GM18951 (cell line): ENCODE measurements at regions not wholly inside any gene's neighbourhood (a gene's known extent, or its start where the extent isn't known, plus 50 kb on each side); places are given as distances from the start of the nearest gene placed in this dataset.

Source experiments
- POLR2A ChIP-seq: IDR thresholded peaks from 4 replicates; pipeline ENCODE4 v1.6.1; 2011; ENCODE audit warnings: mild to moderate bottlenecking; ENCODE audit not compliant: insufficient read length, insufficient read depth; ENCODE audit errors: extremely low read depth
- in situ Hi-C: fragments of 300-500 bp; cut with MboI; formaldehyde crosslinking; loops from one replicate; pipeline ENCODE4 v1.12.0; 2022; ENCODE audit warnings: low sequenced_read_pairs, mixed read lengths, inconsistent platforms; ENCODE audit not compliant: unreplicated experiment

DNA sequence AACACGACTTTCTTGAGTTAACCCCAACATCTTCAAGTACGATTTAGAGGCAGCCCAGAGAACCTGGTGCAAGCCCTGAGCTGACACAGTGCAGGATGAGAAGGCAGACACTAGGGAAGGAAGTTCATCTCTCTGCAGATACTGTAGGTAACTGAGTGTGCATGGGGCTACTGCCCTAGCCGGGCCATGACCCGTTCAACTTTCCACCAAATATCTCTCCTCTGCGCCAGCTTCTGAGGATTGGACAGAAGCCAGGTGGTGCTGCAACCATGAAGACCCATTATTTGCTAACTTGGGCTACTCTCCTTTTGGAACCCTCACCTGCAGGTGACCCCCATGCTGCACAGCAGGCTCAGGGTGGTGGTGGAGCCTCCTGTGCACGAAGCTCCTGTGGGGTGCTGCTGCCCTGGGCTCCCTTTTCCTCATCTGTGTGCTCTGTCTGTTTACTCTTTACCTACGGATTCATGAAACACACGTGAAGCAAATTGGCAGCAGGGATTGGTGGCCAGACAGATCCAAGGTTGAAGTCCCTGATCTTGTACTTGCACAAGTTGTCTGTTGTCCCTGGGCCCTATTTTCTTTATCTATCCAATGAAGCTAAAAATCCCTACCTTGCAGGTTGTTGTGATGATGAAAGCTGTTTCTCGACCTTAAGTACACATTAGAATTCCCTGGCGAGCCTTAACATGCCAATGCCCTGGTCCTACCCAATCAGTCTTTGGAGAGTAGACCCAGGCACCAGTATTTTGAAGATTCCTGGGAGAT is 227.8 kb downstream of the LACC1 start:
- in situ Hi-C loops: no loop called here
- no peak for TF ChIP-seq POLR2A

DNA sequence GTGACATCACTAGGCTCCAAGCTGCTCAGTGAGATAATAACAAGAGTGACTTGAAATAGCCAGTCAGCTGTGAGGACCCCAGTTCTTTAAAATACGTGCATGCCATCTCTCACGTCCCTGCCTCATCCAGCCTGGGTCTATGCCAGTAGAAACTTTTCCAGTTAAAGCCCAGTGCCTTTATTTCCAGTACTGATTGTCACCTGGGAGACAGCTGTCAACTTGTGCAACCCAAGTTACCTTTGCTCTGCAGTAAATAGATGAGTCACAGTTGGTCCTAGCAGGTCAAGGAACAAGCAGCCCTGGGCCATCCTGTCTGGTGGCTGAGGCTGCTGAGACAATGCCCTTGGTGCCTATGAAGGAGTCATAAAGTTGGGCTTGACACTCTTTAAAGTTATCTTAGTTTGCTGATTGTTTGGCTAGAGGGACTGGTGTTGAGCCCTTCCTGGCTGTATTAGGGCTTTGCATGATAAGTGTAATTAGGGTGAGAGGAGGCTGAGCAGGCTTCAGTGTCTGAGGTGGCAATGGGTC is 228.7 kb downstream of the LACC1 start:
- TF ChIP-seq POLR2A: no peak
- in situ Hi-C loops: no loop called here

DNA sequence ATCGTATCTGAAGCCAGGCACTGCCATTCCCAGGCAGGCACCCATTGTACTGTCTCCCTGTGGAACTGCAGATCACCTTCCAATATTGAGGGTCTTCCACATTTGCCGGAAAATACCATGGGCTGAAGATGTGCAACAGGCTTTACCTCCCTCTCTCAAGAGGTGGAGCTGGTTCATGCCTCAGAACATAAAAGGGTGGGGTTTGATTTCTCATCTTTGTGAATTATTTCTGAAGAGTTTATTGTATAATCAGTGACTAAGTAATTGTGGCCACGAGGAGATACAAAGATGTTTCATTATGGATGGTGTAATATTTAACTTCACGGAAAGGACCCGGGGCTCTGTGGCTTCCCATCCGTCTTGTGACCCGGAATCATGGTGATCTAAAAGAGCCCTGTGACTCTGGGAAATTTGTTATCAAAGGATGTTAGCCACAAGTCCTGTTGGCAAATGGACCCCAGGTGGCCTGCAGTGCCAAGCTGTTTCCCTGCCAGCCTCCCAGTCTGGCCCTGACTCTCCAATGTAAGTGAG is 230.5 kb downstream of the LACC1 start:
- no peak for TF ChIP-seq POLR2A
- in situ Hi-C loops: no loop called here

DNA sequence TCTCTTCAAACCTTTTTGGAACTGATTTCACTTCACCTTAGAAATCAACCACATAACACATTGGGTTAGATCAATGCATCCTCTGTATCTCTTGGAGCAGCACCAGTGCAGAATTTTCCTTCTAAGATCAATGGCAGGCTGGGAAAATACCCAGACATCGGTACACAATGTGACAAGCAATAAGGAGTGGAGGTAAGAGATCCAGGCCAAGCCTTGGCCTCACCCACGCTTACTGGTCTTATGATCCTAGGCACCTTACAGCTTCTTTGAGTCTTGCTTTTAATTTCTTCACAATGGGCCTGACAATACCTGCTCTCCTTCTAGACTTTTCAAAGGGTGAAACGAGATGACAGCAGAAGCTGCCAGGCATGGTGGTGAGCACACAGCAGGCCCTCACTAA is 232.0 kb downstream of the LACC1 start:
- TF ChIP-seq POLR2A: no peak
- in situ Hi-C loops: no loop called here

DNA sequence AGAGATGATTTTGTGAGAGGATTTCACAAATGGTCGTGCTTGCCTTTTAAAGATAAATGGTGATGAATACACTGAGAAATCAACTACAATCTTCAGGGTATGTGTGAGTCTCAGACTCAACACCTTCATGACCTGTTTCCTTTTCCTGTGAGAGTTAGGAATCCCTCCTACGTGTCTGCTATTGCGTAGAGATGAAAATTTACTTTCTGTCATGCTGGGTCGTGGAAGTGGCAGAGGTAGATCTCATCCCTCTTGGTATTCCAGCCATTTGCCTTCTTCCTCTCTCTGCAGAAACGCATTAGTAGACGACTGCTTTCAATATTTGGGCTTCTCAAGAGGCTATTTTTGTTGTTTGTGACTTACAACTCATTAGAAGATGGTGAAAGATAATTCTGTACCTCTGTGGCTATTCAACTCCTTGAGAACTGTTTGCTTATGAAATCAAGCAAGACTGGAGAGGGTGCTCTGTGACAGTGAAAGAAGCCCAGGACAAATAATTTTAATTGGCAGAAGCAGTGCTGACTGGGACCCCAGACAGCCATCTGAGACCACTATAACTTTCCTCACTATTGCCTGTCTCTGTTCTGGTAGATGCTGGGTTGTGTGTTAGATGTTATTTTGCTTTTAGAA is 233.1 kb downstream of the LACC1 start:
- TF ChIP-seq POLR2A: no peak
- in situ Hi-C loops: no loop called here

DNA sequence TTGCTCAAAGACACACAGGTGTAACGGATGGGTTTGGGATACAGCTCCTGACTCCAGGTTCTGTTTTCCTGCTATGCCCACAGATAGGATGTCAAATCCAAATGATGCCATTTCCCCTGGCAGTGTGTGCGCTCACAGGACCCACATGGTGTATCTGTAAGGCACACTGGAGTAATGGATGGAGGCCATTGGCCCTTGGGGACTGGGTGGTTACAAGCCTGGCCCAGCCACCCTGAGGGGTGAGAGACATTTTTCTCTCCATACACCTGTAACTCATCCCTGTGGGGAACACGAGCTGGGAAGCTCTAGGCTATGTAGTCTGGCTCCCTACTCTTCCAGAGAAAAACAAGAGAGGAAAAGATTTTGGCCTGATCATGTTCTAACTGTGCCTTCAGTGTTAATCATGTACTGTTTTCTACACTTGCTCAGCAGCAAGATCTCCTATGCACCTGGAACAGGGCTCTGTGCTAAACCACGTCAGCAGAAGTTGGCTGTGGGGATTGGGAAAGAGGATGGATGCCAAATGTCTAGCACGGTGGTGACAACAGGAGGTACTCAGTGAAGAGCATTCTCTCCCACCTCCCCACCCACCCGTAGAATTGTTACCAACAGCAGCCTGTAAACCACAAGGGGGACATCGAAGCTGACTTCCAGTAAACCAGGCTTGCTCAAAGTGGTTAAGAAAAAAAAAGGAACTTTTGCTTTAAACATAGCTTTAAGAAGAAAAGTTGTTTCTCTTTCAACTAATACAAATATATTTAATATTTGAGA is 237.0 kb downstream of the LACC1 start:
- no peak for TF ChIP-seq POLR2A
- in situ Hi-C loops: no loop called here

DNA sequence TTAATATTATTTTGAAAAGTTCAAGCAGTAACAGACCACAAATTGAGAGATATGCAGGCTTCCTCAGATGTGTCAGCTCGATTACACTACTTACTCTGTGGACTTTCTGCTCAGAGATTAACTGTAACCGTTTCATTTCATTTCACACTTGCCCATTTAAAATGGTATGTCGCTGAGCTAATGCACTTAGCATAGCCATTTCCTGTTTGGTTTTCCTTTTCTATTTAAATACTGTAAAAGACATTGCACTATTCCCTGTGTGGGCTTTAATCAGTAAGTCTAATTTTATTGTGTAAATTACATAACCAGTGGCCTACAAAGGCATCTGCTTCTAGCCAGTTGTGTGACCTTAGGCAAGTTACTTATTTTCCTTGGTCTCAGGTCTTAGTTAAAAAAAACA is 237.6 kb downstream of the LACC1 start:
- in situ Hi-C loops: no loop called here
- no peak for TF ChIP-seq POLR2A

DNA sequence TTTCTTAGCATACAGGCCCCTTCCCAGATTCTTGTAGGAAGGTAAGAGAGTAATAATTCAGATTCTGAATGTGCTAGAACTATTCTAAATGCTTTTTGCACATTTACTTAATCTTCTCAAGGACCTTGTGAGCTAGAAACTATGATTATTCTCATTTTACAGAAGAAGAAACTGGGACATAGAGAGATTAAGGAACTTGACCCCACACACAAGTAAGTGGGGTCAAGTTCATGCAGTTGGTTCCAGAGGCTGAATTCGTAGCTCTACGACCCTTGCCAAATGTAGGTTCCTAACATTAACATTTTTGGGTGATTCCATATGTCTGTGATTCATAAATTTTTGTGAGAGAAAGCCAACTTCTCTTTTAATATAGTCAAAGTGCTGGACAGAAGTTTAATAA is 238.1 kb downstream of the LACC1 start:
- in situ Hi-C loops: no loop called here

DNA sequence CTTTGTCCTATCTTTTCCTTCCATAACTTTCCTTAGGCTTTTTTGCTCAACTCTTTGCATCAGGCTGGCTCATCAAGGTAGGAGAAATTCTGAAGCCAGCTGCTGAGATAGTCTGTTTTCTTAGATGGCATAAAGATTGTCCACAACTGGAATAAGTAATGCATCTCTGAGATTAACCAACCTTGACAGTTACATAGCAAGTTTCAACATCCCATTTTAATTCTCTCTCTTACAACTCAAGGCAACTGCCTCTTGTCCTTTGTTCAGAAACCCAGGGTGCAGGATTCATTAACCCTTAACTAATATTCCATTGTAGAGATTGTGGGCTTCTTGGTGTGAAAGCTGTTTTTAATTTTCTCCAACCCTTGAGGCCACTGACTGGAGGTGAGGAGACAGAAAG is 239.2 kb downstream of the LACC1 start:
- in situ Hi-C loops: no loop called here

More for the DNA sequence above, 238.1 kb downstream of the LACC1 start:
- no peak for TF ChIP-seq POLR2A

DNA sequence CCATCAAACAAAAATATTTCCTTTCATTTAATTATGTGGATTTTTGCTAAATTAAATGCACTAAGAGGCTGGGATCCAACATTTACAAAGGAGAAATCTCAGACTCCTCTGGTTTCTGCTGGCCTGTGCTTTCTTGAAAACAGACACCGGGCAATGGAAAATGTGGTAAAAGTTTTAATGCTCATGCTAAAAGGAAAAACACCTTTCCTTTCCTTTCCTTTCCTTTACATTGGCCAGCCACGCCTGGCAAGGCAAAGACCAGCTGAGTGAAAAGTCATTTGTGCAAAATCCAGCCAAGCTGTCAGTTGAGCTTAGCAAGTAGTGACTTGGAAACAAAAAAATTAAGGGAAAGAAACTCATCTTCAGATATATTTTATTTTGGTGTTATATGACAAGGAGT is 240.3 kb downstream of the LACC1 start:
- TF ChIP-seq POLR2A: no peak
- in situ Hi-C loops: no loop called here

More for the DNA sequence above, 239.2 kb downstream of the LACC1 start:
- TF ChIP-seq POLR2A: no peak

DNA sequence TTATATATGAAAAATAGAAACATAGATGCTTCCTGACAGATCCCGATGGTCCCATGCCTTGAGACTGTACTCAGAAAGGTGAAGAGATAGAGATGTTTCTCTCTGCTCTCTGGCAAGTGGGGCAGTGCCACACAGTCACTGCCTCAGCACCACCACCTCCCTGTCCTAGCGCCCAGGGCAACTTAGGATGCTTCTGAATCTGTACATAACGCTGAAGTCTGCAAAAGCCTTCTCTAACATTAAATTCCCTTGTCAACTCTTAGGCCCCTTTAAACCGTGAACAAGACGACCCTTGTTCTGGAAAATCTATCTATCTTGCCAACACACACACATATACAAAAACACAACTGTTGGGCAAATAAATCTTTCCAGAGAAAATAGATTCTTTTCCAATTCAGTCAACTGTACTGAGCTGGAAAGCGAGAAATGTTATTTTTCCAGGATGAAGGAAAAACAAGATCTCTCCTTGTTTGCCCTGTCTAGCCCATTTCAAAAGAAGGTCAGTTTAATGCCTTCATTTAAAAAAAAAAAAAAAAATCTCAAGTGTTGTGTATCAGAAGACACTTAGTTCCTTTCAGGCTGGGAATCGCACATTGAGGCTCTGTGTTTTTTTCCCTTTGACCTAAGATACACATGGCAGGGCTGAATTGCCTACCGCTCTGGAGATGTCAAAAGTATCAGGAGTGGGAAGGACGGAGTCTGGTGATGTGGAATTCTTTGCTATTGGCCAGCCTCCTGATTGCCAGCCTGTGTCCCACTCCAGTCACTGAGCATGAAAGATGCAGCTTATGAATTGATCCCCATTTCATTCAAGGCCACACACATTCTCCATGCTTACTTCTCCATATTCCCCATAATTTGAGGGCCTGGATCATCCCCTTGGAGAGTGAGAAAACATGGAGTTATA is 241.4 kb downstream of the LACC1 start:
- in situ Hi-C loops: no loop called here
- TF ChIP-seq POLR2A: no peak

DNA sequence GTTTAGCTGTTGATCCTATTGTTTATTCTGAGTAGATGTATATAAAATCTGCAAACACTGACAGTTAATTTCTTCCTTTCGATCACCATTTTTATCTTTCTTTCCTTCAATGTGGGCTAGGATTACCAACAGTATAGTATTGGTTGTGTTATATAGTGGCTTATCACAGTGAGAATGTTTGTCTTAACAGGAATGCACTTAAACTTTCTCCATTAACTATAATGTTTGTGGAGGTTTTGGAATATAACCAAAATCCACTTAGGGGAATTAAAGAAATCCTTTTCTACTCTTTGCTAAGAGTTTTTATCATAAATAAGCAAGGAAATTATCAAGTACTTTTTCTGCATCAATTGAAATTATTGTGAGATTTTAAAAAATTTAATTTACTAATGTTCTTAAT is 244.6 kb downstream of the LACC1 start:
- in situ Hi-C loops: no loop called here
- no peak for TF ChIP-seq POLR2A

DNA sequence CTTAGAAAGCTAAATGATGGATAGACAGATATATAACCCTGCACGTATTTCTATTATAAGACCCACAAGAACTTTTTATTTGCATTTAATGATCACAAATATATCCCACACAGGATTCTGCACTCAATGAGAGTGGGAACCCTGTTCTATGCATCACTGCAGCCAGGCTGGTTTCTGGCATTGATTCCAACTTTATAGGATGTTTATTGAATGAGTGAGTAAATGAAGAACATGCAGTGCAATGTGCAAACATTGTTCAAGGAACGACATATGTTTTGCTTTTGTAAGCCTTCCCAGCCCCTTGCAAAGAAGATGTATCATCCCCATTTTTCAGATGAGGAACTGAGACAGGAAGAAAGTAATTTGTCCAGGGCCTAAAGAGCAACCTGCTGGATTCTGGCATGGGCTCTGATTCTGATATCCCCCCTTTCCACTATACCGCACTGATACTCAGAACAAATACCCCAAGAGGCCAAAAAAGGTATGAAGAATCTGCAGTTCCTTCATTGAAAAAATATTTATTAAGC is 246.3 kb downstream of the LACC1 start:
- in situ Hi-C loops: no loop called here
- TF ChIP-seq POLR2A: no peak
